H1 (cell line): ENCODE measurements at regions not wholly inside any gene's neighbourhood (a gene's known extent, or its start where the extent isn't known, plus 50 kb on each side); places are given as distances from the start of the nearest gene placed in this dataset.

Source experiments
- CTCF ChIA-PET: fragments of 300-600 bp; sonication (Branson Sonifier 250); formaldehyde crosslinking; loops from one replicate; lab custom pipeline; 2021; ENCODE audit not compliant: partially characterized antibody; lab: Charles Lee
- POLR2A ChIA-PET: fragments of 300-600 bp; sonication (Branson Sonifier 250); formaldehyde crosslinking; loops from one replicate; lab custom pipeline; 2021; ENCODE audit warnings: inconsistent platforms; ENCODE audit not compliant: partially characterized antibody; lab: Charles Lee
- DNase-seq, 2 experiments: peaks; one replicate each; pipeline versions ENCODE4 v3.0.0 to v3.0.0-alpha.2; 2010 to 2022; ENCODE audit warnings: low spot score in 2 of 2, low read depth in 1 of 2, mixed read lengths in 1 of 2
- FAIRE-seq: peaks from 2 replicates; lab custom pipeline; 2011; peaks lifted over from hg19 to GRCh38; lab: Jason Lieb, UNC
- H2AFZ ChIP-seq: 2 replicates; pipeline ENCODE4 v1.8.1; 2012; ENCODE audit warnings: low read length, inconsistent platforms
- H2AK5ac ChIP-seq: 2 replicates; pipeline ENCODE4 v1.6.1; 2013; ENCODE audit warnings: low read depth, low read length
- H2BK120ac ChIP-seq: replicated peaks from 2 replicates; pipeline ENCODE3; 2013; ENCODE audit warnings: low read depth, low read length, inconsistent platforms
- H2BK12ac ChIP-seq: 2 replicates; pipeline ENCODE4 v1.6.1; 2013; ENCODE audit warnings: low read depth, low read length
- H2BK15ac ChIP-seq: 2 replicates; pipeline ENCODE4 v1.6.1; 2013; ENCODE audit warnings: low read length
- H2BK20ac ChIP-seq: 2 replicates; pipeline ENCODE4 v1.6.1; 2013; ENCODE audit warnings: low read length
- H2BK5ac ChIP-seq: 2 replicates; pipeline ENCODE4 v1.6.1; 2013; ENCODE audit warnings: low read depth, low read length
- H3K14ac ChIP-seq: 2 replicates; pipeline ENCODE4 v1.6.1; 2013; ENCODE audit warnings: inconsistent platforms; ENCODE audit not compliant: insufficient read length
- H3K18ac ChIP-seq: 2 replicates; pipeline ENCODE4 v1.6.1; 2013; ENCODE audit warnings: low read length; ENCODE audit errors: extremely low read depth
- H3K23ac ChIP-seq: 2 replicates; pipeline ENCODE4 v1.6.1; 2013; ENCODE audit warnings: inconsistent platforms; ENCODE audit not compliant: insufficient read length
- H3K23me2 ChIP-seq: 2 replicates; pipeline ENCODE4 v1.6.1; 2013; ENCODE audit warnings: low read depth, low read length
- H3K27ac ChIP-seq: 2 replicates; pipeline ENCODE4 v1.6.1; 2011; ENCODE audit warnings: low read depth, low read length, inconsistent platforms
- H3K27me3 ChIP-seq, 4 experiments: replicated peaks in 1 of 4; 1 replicate in 1 of 4; 2 replicates in 3 of 4; pipeline versions ENCODE4 v1.6.1 to v1.8.1; 2011 to 2013; ENCODE audit warnings: low read length in 3 of 4, mild to moderate bottlenecking in 3 of 4, inconsistent platforms in 2 of 4, mixed read lengths in 2 of 4, moderate library complexity in 1 of 4; ENCODE audit not compliant: control insufficient read depth in 3 of 4, insufficient read depth in 3 of 4; ENCODE audit errors: extremely low read depth in 1 of 4
- H3K36me3 ChIP-seq, 4 experiments: 2 replicates each; pipeline versions ENCODE4 v1.6.1 to v1.8.1; 2011 to 2013; ENCODE audit warnings: mild to moderate bottlenecking in 4 of 4, low read length in 3 of 4, moderate library complexity in 2 of 4, control low read depth in 1 of 4, inconsistent platforms in 1 of 4; ENCODE audit not compliant: insufficient read depth in 4 of 4, control insufficient read depth in 2 of 4
- H3K4ac ChIP-seq: replicated peaks from 2 replicates; pipeline ENCODE3; 2013; ENCODE audit warnings: low read length, low read depth, mixed read lengths, inconsistent platforms; ENCODE audit not compliant: insufficient read length
- H3K4me1 ChIP-seq, 4 experiments: replicated peaks in 1 of 4; 1 replicate in 1 of 4; 2 replicates in 3 of 4; pipeline versions ENCODE4 v1.6.1 to v1.8.1; 2011 to 2013; ENCODE audit warnings: low read length in 3 of 4, inconsistent platforms in 2 of 4, mixed read lengths in 1 of 4; ENCODE audit not compliant: insufficient read depth in 4 of 4, control insufficient read depth in 3 of 4
- H3K4me2 ChIP-seq, 2 experiments: 2 replicates each; pipeline versions ENCODE4 v1.6.1 to v1.8.1; 2011 to 2013; ENCODE audit warnings: low read depth in 2 of 2, low read length in 2 of 2, control low read depth in 1 of 2, inconsistent platforms in 1 of 2, mild to moderate bottlenecking in 1 of 2; ENCODE audit not compliant: insufficient read depth in 1 of 2
- H3K4me3 ChIP-seq, 4 experiments: fragments of 200-600, 300-600 bp in 1 of 4; sonication (generic), shearing (Covaris generic), sonication (Bioruptor Twin) in 1 of 4; 2 replicates each; pipeline versions ENCODE4 v1.5.1 to v1.8.1; 2011 to 2016; ENCODE audit warnings: low read length in 4 of 4, low read depth in 3 of 4, control low read depth in 2 of 4, inconsistent platforms in 2 of 4, mild to moderate bottlenecking in 2 of 4, mixed read lengths in 1 of 4, moderate library complexity in 1 of 4; ENCODE audit not compliant: insufficient read depth in 2 of 4; ENCODE audit errors: extremely low read depth in 1 of 4
- H3K56ac ChIP-seq: replicated peaks from 2 replicates; pipeline ENCODE3; 2013; ENCODE audit warnings: low read depth, mild to moderate bottlenecking, mixed read lengths, low read length, inconsistent platforms; ENCODE audit not compliant: insufficient read length
- H3K79me1 ChIP-seq: 2 replicates; pipeline ENCODE4 v1.6.1; 2013; ENCODE audit warnings: low read depth, low read length, control low read depth
- H3K79me2 ChIP-seq, 2 experiments: 2 replicates each; pipeline versions ENCODE4 v1.6.1 to v1.8.1; 2012 to 2013; ENCODE audit warnings: low read length in 2 of 2, mild to moderate bottlenecking in 2 of 2, inconsistent platforms in 1 of 2; ENCODE audit not compliant: insufficient read depth in 2 of 2, control insufficient read depth in 1 of 2
- H3K9ac ChIP-seq, 4 experiments: replicated peaks in 1 of 4; 1 replicate in 1 of 4; 2 replicates in 3 of 4; pipeline versions ENCODE4 v1.6.1 to v1.8.1; 2011 to 2013; ENCODE audit warnings: low read depth in 3 of 4, low read length in 3 of 4, control low read depth in 2 of 4, mild to moderate bottlenecking in 2 of 4, moderate library complexity in 2 of 4, inconsistent platforms in 1 of 4; ENCODE audit errors: extremely low read depth in 1 of 4
- H3K9me3 ChIP-seq, 2 experiments: 2 replicates each; pipeline versions ENCODE4 v1.6.1 to v1.8.1; 2012 to 2013; ENCODE audit warnings: mild to moderate bottlenecking in 2 of 2, moderate library complexity in 2 of 2, control low read depth in 1 of 2, inconsistent platforms in 1 of 2, low read depth in 1 of 2, low read length in 1 of 2, mixed read lengths in 1 of 2; ENCODE audit not compliant: insufficient read depth in 2 of 2
- H4K20me1 ChIP-seq, 2 experiments: replicated peaks in 1 of 2; 2 replicates each; pipeline versions ENCODE3 to v1.8.1; 2011 to 2013; ENCODE audit warnings: inconsistent platforms in 2 of 2, low read length in 2 of 2, mild to moderate bottlenecking in 1 of 2; ENCODE audit not compliant: insufficient read depth in 2 of 2, control insufficient read depth in 1 of 2
- H4K5ac ChIP-seq: 2 replicates; pipeline ENCODE4 v1.6.1; 2013; ENCODE audit warnings: low read length, low read depth, mixed read lengths, inconsistent platforms; ENCODE audit not compliant: insufficient read length
- H4K8ac ChIP-seq: 2 replicates; pipeline ENCODE4 v1.8.0; 2013; ENCODE audit warnings: mild to moderate bottlenecking, moderate library complexity, low read length, inconsistent platforms; ENCODE audit not compliant: insufficient read depth; ENCODE audit errors: extremely low read depth
- H4K91ac ChIP-seq: replicated peaks from 2 replicates; pipeline ENCODE3; 2013; ENCODE audit warnings: low read length, mixed read lengths, inconsistent platforms; ENCODE audit not compliant: insufficient read length
- POLR2AphosphoS5 ChIP-seq: IDR thresholded peaks from 2 replicates; pipeline ENCODE4 v1.6.1; 2011; ENCODE audit warnings: low read depth, low read length
- SP4 ChIP-seq: IDR thresholded peaks from 2 replicates; pipeline ENCODE4 v1.6.1; 2012; ENCODE audit warnings: low read length, inconsistent platforms
- WGBS, 2 experiments: shearing (Covaris generic) in 1 of 2; methylation state at CpG; one replicate each; pipeline versions ENCODE4 v1.1.6 to v1.1.7; 2013 to 2015; ENCODE audit warnings: low lambda C conversion rate in 2 of 2, mixed read lengths in 2 of 2, inconsistent platforms in 1 of 2, low coverage in 1 of 2, missing lambda C conversion rate in 1 of 2; ENCODE audit not compliant: insufficient replicate concordance in 2 of 2, insufficient coverage in 1 of 2, insufficient read length in 1 of 2; ENCODE audit errors: extremely low coverage in 1 of 2, missing lambda C conversion rate in 1 of 2; 5-methylcytosine and 5-hydroxymethylcytosine counted together

DNA sequence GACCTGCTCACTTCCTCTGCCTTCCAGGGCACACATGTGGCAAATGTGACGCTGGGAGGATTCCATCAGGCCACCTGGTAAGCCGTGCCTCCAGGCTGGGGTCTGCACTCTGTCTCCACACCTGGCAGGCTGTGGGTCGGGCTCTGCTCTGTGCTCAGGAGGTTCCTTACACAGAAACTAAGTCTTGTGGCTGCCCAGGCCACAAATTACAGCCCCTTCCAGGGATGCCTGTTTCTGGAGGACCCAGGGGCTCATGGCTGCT is 58.2 kb downstream of the RMI2 start:
- no peak overlapping the region for H2AFZ ChIP-seq
- CTCF ChIA-PET: interaction anchor here (1.0 to 18.3 kb wide), 11 partner anchors 12 to 436 kb away, joined by 3 to 266 read pairs (median 3); no protein-coding TSS in a partner anchor
- POLR2A ChIA-PET: interaction anchor here (1.9 kb wide), 1 partner anchor 15 kb away, joined by 4 read pairs; no protein-coding TSS in a partner anchor
- no peak overlapping the region for H3K18ac ChIP-seq
- no peak overlapping the region for H2AK5ac ChIP-seq
- WGBS, 2 experiments: 89% methylated on average over 3 of the region's 3 CpGs; no CpG with 5 or more reads in 1 of the 2 experiments
- H2BK5ac ChIP-seq: peak overlapping the region; percentile 55
- H3K4me1 ChIP-seq: no peaks in the 10 kb centered on the region; a peak in 3 of 7 replicates
- no peak overlapping the region for H2BK20ac ChIP-seq
- TF ChIP-seq POLR2AphosphoS5: 0 out of 2 replicates have a peak, but pooled peaks have one; percentile 8
- TF ChIP-seq SP4: no peak
- H4K8ac ChIP-seq: no peak overlapping the region
- H3K4me2 ChIP-seq: no peak overlapping the region
- H3K23ac ChIP-seq: no peak overlapping the region
- FAIRE-seq (no peak), DNase-seq (no peak)
- H4K20me1 ChIP-seq: peaks cover 0 to 4% of the 10 kb centered on the region in 2 experiments
- H3K4ac ChIP-seq: peak overlapping the region; percentile 35
- H3K23me2 ChIP-seq: no peaks in the 10 kb centered on the region
- no peak overlapping the region; the same call in 1 of the 2 replicates for H2BK12ac ChIP-seq
- no peak overlapping the region for H3K14ac ChIP-seq
- H3K4me3 ChIP-seq: no peak overlapping the region
- H3K56ac ChIP-seq: no peak overlapping the region
- H4K91ac ChIP-seq: no peak overlapping the region
- no peaks in the 10 kb centered on the region for H3K27me3 ChIP-seq
- H2BK15ac ChIP-seq: no peak overlapping the region
- no peaks in the 10 kb centered on the region for H3K79me2 ChIP-seq
- H4K5ac ChIP-seq: no peak overlapping the region
- H3K79me1 ChIP-seq: no peaks in the 10 kb centered on the region
- H3K9ac ChIP-seq: no peak overlapping the region
- no peaks in the 10 kb centered on the region for H3K9me3 ChIP-seq
- no peak overlapping the region for H3K27ac ChIP-seq
- no peak overlapping the region for H2BK120ac ChIP-seq
- H3K36me3 ChIP-seq: no peaks in the 10 kb centered on the region
